ENCODE measurements at regions not wholly inside any gene's neighbourhood (a gene's known extent, or its start where the extent isn't known, plus 50 kb on each side); places are given as distances from the start of the nearest gene placed in this dataset.

- no peak for DNase-seq
Measured at GRCh38 chr1:37243368-37244082, 209.2 kb upstream of the GRIK3 start.

GRCh38 chr1:37244083-37244480 lies 209.8 kb upstream of the GRIK3 start:
- DNase-seq = no peak

- no peak for DNase-seq
Measured at GRCh38 chr1:37244815-37245214, 210.5 kb upstream of the GRIK3 start.

- DNase-seq = no peak
Measured at GRCh38 chr1:37246631-37247030, 212.3 kb upstream of the GRIK3 start.

GRCh38 chr1:37250371-37250770 lies 216.1 kb upstream of the GRIK3 start:
- DNase-seq = no peak

- no peak for DNase-seq
Measured at GRCh38 chr1:37255136-37255795, 219.1 kb upstream of the ZC3H12A start.

GRCh38 chr1:37255868-37256267 lies 218.5 kb upstream of the ZC3H12A start:
- no peak for DNase-seq

GRCh38 chr1:37257646-37258045 lies 216.7 kb upstream of the ZC3H12A start:
- no peak for DNase-seq

GRCh38 chr1:37258068-37258467 lies 216.3 kb upstream of the ZC3H12A start:
- DNase-seq = no peak

- DNase-seq = no peak
Measured at GRCh38 chr1:37259019-37259418, 215.4 kb upstream of the ZC3H12A start.

- DNase-seq = no peak
Measured at GRCh38 chr1:37261129-37261528, 213.3 kb upstream of the ZC3H12A start.

GRCh38 chr1:37262439-37263170 lies 211.8 kb upstream of the ZC3H12A start:
- DNase-seq = no peak

GRCh38 chr1:37265156-37265555 lies 209.2 kb upstream of the ZC3H12A start:
- no peak for DNase-seq

GRCh38 chr1:37265786-37266667 lies 208.4 kb upstream of the ZC3H12A start:
- no peak for DNase-seq

- no peak for DNase-seq
Measured at GRCh38 chr1:37267111-37267835, 207.1 kb upstream of the ZC3H12A start.

GRCh38 chr1:37270639-37271038 lies 203.7 kb upstream of the ZC3H12A start:
- DNase-seq = no peak

- DNase-seq = no peak
Measured at GRCh38 chr1:37272626-37273025, 201.8 kb upstream of the ZC3H12A start.

GRCh38 chr1:37274486-37274885 lies 199.9 kb upstream of the ZC3H12A start:
- no peak for DNase-seq

GRCh38 chr1:37274938-37275631 lies 199.3 kb upstream of the ZC3H12A start:
- DNase-seq = no peak

- no peak for DNase-seq
Measured at GRCh38 chr1:37277366-37277765, 197.0 kb upstream of the ZC3H12A start.

GRCh38 chr1:37281354-37281753 lies 193.0 kb upstream of the ZC3H12A start:
- no peak for DNase-seq

- no peak for DNase-seq
Measured at GRCh38 chr1:37282764-37283163, 191.6 kb upstream of the ZC3H12A start.
